ENCODE measurements at regions not wholly inside any gene's neighbourhood (a gene's known extent, or its start where the extent isn't known, plus 50 kb on each side); places are given as distances from the start of the nearest gene placed in this dataset.

DNA sequence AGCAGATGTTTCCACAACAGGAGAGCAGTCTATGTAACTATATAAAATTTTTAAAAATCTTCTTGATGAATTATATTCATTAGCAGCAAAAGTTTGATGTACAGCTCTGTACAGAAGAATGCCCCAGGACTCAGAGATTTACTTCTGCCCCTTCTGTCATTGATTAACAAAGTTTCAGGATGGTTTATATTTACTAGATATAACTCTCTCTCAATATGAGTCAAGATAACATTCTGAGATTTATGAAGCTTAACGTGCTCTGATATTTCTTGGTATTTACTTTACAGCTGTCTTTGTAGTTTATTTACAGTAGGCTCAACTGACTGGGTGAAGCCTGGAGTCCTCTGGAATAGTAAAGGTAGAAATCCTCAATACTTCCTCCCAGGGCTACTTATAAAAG, 93.6 kb upstream of the HNMT start:
- no peak for DNase-seq (ENCODE audit: low spot score)
- H3K9me3 ChIP-seq (ENCODE audit: control insufficient read depth in 4 of 4, low read length in 3 of 4), result no peaks in the 10 kb centered on the region
- H3K9ac ChIP-seq (ENCODE audit: low read depth in 1 of 2, low read length in 2 of 2), result no peak overlapping the region
- 18% methylated on average over 1 of the region's 1 CpG for WGBS
- no peaks in the 10 kb centered on the region for H3K4me1 ChIP-seq (ENCODE audit: control insufficient read depth in 4 of 4, insufficient read depth in 4 of 4, low read length in 3 of 4)
- H3K4me3 ChIP-seq (ENCODE audit: low read depth in 1 of 3, low read length in 3 of 3), result no peak overlapping the region
- H3K27ac ChIP-seq (ENCODE audit: low read depth in 1 of 2, low read length in 2 of 2), result no peak overlapping the region
- no peaks in the 10 kb centered on the region for H3K27me3 ChIP-seq (ENCODE audit: control insufficient read depth in 4 of 4, insufficient read depth in 4 of 4, low read length in 3 of 4)
- TF ChIP-seq JUND (IDR thresholded peaks at IDR 0.05) (no peak), HNF4A (conservative IDR thresholded peaks at IDR 0.05) (no peak), SP1 (IDR thresholded peaks at IDR 0.05) (no peak), FOXA1 (IDR thresholded peaks at IDR 0.05) (no peak), TAF1 (conservative IDR thresholded peaks at IDR 0.05) (no peak), FOXA2 (IDR thresholded peaks at IDR 0.05) (no peak)
- TF ChIP-seq, protein P1, sequence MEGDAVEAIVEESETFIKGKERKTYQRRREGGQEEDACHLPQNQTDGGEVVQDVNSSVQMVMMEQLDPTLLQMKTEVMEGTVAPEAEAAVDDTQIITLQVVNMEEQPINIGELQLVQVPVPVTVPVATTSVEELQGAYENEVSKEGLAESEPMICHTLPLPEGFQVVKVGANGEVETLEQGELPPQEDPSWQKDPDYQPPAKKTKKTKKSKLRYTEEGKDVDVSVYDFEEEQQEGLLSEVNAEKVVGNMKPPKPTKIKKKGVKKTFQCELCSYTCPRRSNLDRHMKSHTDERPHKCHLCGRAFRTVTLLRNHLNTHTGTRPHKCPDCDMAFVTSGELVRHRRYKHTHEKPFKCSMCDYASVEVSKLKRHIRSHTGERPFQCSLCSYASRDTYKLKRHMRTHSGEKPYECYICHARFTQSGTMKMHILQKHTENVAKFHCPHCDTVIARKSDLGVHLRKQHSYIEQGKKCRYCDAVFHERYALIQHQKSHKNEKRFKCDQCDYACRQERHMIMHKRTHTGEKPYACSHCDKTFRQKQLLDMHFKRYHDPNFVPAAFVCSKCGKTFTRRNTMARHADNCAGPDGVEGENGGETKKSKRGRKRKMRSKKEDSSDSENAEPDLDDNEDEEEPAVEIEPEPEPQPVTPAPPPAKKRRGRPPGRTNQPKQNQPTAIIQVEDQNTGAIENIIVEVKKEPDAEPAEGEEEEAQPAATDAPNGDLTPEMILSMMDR (IDR thresholded peaks at IDR 0.05; ENCODE audit: low read depth, low read length, missing input control), result no peak
- TF ChIP-seq, protein P2, sequence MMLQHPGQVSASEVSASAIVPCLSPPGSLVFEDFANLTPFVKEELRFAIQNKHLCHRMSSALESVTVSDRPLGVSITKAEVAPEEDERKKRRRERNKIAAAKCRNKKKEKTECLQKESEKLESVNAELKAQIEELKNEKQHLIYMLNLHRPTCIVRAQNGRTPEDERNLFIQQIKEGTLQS (IDR thresholded peaks at IDR 0.05), result no peak
- H3K36me3 ChIP-seq (ENCODE audit: control insufficient read depth in 4 of 4, insufficient read depth in 3 of 4, low read depth in 1 of 4, low read length in 3 of 4), result no peaks in the 10 kb centered on the region

DNA sequence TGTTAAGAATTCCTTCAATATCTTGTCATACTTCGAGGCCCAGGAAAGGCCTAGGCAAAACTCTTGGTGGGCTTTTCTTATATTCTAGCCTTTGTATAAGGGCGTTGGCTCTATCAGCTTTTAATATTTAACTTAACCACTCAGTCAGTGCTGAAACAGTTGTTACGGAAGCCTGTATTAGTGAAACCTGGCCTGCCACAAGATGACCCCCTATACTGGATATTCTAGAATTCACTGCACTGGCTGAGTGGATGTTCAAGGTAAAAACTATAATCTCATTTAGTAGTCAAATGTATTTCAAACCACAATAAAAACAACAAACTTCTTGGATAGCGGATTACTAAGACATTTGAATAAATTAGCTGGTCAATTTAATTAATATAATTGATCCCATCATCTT, 91.7 kb upstream of the HNMT start:
- no peak overlapping the region for H3K27ac ChIP-seq (ENCODE audit: low read depth in 1 of 2, low read length in 2 of 2)
- DNase-seq (ENCODE audit: low spot score), result no peak
- TF ChIP-seq TAF1 (conservative IDR thresholded peaks at IDR 0.05), result no peak
- no peak for TF ChIP-seq FOXA1 (IDR thresholded peaks at IDR 0.05)
- H3K4me1 ChIP-seq (ENCODE audit: control insufficient read depth in 4 of 4, insufficient read depth in 4 of 4, low read length in 3 of 4), result no peaks in the 10 kb centered on the region
- WGBS, result 86% methylated on average over 4 of the region's 4 CpGs
- H3K9ac ChIP-seq (ENCODE audit: low read depth in 1 of 2, low read length in 2 of 2), result no peak overlapping the region
- H3K9me3 ChIP-seq (ENCODE audit: control insufficient read depth in 4 of 4, low read length in 3 of 4), result no peaks in the 10 kb centered on the region
- no peaks in the 10 kb centered on the region for H3K27me3 ChIP-seq (ENCODE audit: control insufficient read depth in 4 of 4, insufficient read depth in 4 of 4, low read length in 3 of 4)
- H3K36me3 ChIP-seq (ENCODE audit: control insufficient read depth in 4 of 4, insufficient read depth in 3 of 4, low read depth in 1 of 4, low read length in 3 of 4), result no peaks in the 10 kb centered on the region
- H3K4me3 ChIP-seq (ENCODE audit: low read depth in 1 of 3, low read length in 3 of 3), result no peak overlapping the region

DNA sequence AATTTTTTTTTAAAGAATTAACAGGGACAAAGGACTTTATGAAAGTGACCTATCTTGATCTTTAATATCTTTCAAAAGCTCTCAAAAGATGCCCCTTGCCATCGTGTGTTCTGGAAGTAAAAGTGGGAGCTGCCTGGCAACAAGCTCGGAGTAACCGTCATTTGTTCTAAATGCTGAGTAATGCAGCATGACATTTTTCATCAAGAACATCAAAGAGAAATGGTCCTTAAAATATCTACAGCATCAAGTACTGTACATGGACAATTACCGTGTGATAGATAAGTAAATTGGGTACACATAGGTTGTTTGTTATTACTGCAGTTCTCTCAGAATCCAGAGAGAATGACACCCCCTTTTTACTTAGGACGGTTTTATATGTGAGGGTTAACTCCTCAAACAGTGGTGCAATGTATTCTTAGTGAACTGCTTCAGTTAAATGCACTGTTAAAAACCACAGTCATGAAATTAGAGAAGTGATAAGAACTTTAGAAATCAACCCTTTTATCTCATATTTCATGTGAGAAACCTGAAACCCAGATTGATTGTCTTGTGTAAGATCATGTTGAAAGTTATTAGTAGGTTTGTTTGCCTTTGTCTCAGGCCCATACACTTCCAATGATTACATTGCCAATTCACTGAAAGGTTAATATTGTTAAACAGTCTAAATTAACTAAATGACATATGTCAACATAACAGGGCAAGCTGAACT, 90.6 kb upstream of the HNMT start:
- whole genome bisulfite sequencing, result 41% methylated on average over 5 of the region's 5 CpGs
- no peaks in the 10 kb centered on the region for H3K4me1 ChIP-seq (ENCODE audit: control insufficient read depth in 4 of 4, insufficient read depth in 4 of 4, low read length in 3 of 4)
- no peaks in the 10 kb centered on the region for H3K36me3 ChIP-seq (ENCODE audit: control insufficient read depth in 4 of 4, insufficient read depth in 3 of 4, low read depth in 1 of 4, low read length in 3 of 4)
- no peak overlapping the region for H3K9ac ChIP-seq (ENCODE audit: low read depth in 1 of 2, low read length in 2 of 2)
- DNase-seq (ENCODE audit: low spot score), result no peak
- no peak overlapping the region for H3K4me3 ChIP-seq (ENCODE audit: low read depth in 1 of 3, low read length in 3 of 3)
- H3K9me3 ChIP-seq (ENCODE audit: control insufficient read depth in 4 of 4, low read length in 3 of 4), result no peaks in the 10 kb centered on the region
- no peak overlapping the region for H3K27ac ChIP-seq (ENCODE audit: low read depth in 1 of 2, low read length in 2 of 2)
- no peak for TF ChIP-seq SP1 (IDR thresholded peaks at IDR 0.05)
- TF ChIP-seq FOXA1 (IDR thresholded peaks at IDR 0.05), result no peak
- no peak for TF ChIP-seq RAD21 (IDR thresholded peaks at IDR 0.05)
- no peak for TF ChIP-seq FOXA2 (IDR thresholded peaks at IDR 0.05)
- no peak for TF ChIP-seq TAF1 (conservative IDR thresholded peaks at IDR 0.05)
- TF ChIP-seq, protein P3, sequence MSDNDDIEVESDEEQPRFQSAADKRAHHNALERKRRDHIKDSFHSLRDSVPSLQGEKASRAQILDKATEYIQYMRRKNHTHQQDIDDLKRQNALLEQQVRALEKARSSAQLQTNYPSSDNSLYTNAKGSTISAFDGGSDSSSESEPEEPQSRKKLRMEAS (IDR thresholded peaks at IDR 0.05), result no peak
- TF ChIP-seq RXRA (IDR thresholded peaks at IDR 0.05), result no peak
- TF ChIP-seq YY1 (IDR thresholded peaks at IDR 0.05), result no peak
- TF ChIP-seq, protein P4, sequence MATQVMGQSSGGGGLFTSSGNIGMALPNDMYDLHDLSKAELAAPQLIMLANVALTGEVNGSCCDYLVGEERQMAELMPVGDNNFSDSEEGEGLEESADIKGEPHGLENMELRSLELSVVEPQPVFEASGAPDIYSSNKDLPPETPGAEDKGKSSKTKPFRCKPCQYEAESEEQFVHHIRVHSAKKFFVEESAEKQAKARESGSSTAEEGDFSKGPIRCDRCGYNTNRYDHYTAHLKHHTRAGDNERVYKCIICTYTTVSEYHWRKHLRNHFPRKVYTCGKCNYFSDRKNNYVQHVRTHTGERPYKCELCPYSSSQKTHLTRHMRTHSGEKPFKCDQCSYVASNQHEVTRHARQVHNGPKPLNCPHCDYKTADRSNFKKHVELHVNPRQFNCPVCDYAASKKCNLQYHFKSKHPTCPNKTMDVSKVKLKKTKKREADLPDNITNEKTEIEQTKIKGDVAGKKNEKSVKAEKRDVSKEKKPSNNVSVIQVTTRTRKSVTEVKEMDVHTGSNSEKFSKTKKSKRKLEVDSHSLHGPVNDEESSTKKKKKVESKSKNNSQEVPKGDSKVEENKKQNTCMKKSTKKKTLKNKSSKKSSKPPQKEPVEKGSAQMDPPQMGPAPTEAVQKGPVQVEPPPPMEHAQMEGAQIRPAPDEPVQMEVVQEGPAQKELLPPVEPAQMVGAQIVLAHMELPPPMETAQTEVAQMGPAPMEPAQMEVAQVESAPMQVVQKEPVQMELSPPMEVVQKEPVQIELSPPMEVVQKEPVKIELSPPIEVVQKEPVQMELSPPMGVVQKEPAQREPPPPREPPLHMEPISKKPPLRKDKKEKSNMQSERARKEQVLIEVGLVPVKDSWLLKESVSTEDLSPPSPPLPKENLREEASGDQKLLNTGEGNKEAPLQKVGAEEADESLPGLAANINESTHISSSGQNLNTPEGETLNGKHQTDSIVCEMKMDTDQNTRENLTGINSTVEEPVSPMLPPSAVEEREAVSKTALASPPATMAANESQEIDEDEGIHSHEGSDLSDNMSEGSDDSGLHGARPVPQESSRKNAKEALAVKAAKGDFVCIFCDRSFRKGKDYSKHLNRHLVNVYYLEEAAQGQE (IDR thresholded peaks at IDR 0.05), result no peak
- TF ChIP-seq, protein P1 (IDR thresholded peaks at IDR 0.05; ENCODE audit: low read depth, low read length, missing input control), result no peak
- no peak for TF ChIP-seq NR2F2 (IDR thresholded peaks at IDR 0.05)
- TF ChIP-seq GABPA (IDR thresholded peaks at IDR 0.05 in 1 of 2, conservative IDR thresholded peaks at IDR 0.05 in 1 of 2), result no peak
- TF ChIP-seq, protein P5, sequence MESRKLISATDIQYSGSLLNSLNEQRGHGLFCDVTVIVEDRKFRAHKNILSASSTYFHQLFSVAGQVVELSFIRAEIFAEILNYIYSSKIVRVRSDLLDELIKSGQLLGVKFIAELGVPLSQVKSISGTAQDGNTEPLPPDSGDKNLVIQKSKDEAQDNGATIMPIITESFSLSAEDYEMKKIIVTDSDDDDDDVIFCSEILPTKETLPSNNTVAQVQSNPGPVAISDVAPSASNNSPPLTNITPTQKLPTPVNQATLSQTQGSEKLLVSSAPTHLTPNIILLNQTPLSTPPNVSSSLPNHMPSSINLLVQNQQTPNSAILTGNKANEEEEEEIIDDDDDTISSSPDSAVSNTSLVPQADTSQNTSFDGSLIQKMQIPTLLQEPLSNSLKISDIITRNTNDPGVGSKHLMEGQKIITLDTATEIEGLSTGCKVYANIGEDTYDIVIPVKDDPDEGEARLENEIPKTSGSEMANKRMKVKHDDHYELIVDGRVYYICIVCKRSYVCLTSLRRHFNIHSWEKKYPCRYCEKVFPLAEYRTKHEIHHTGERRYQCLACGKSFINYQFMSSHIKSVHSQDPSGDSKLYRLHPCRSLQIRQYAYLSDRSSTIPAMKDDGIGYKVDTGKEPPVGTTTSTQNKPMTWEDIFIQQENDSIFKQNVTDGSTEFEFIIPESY (IDR thresholded peaks at IDR 0.05), result no peak
- TF ChIP-seq HNF4A (conservative IDR thresholded peaks at IDR 0.05), result no peak
- H3K27me3 ChIP-seq (ENCODE audit: control insufficient read depth in 4 of 4, insufficient read depth in 4 of 4, low read length in 3 of 4), result no peaks in the 10 kb centered on the region
